ENCODE measurements at regions not wholly inside any gene's neighbourhood (a gene's known extent, or its start where the extent isn't known, plus 50 kb on each side); places are given as distances from the start of the nearest gene placed in this dataset.

GRCh38 chr7:50962962-50963374, 180.3 kb upstream of the GRB10 start:
- DNase-seq: no peak

- no peak for DNase-seq
Observed at GRCh38 chr7:50962281-50962883, 179.7 kb upstream of the GRB10 start.

DNA sequence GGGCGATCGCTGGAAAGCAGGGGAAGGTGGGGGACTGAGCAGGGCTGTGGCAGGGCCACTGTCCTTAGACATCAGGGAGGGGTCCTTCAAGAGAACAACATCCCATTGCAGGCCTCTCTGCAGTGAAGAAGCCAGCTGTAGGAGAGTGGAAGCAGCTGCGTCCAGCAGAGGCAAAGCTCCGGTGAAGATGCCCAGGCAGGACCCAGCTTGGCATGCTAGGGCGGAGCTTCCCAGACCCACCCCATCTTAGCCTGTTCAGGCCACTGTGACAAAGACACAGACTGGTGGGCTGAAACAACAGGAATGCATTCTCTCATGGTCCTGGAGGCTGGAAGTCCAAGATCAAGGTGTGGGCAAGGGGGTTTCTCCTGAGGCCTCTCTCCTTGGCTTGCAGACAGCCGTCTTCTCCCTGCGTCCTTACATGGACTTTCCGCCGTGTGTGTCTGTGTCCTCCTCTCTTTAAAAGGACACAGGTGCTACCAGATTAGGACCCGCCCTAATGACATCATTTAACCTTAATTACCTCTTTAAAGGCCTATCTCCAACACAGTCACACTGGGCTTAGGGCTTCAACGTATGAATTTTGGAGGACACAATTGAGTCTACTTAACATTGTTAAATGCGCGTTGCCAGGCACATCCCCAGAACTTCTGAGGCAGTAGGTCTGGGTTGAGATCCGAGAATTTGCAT, 178.1 kb upstream of the GRB10 start:
- DNase-seq: no peak

- DNase-seq: no peak
Observed at GRCh38 chr7:50959991-50960390, 177.3 kb upstream of the GRB10 start.

DNA sequence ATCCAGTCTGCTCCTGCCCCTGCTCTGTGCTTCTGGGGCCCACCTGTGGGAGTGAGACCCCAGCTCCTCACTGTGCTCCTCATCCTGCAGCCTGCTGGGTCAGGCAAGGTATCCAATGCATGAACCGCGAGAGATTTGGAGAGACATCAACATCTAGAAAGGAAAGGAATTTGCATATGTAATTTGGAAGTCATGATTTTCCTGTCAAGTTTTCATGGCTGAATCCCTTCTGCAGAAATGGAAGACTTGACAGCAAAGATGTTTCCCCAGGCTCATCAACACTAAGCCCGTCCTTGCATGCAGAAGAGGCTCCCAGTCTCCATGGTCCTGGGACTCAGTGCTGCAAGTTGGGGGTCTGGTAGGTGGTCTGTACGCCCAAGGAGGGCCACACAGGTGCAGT, 176.9 kb upstream of the GRB10 start:
- DNase-seq: no peak

- DNase-seq: no peak
Observed at GRCh38 chr7:50957855-50958254, 175.2 kb upstream of the GRB10 start.

DNA sequence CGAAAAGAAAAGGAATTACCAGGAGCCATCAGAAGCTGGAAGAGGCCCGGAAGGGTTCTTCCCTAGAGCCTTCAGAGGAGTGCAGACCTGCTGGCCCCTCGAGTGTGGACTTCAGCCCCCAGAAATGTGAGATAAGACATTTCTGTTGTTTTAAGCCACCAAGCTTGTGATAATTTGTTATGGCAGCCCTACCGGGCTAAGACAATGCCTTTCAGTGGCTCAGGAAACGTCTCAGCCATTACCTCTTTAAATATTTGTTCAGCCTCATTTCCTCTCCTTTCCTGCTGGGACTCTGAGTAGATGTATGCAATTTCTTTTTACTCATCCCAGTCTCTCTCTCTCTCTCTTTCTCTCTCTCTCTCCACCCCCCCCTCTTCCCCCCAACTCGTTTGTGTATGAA, 174.7 kb upstream of the GRB10 start:
- DNase-seq: no peak

- no peak for DNase-seq
Observed at GRCh38 chr7:50956522-50957155, 173.9 kb upstream of the GRB10 start.

DNA sequence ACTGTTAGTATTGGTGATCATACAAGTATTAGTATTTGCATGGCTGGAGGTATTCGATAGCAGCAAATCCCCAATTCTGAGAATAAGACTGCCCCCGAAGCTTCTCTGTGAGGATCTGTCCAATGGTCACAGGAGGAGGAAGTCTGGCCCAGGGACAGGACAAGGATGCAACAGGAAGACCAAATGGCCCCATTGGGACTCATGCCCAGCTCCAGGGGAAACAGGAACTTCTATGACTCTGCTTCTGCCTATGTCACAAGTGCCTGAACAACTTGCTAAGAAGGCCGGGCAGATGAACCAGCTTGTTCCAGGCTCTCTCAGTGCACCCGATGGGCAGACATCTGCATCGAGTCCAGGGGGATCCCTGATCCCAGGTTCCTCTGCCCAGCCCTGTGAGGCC, 172.0 kb upstream of the GRB10 start:
- no peak for DNase-seq

GRCh38 chr7:50954245-50954644, 171.5 kb upstream of the GRB10 start:
- no peak for DNase-seq

GRCh38 chr7:50953820-50954219, 171.1 kb upstream of the GRB10 start:
- DNase-seq: no peak

DNA sequence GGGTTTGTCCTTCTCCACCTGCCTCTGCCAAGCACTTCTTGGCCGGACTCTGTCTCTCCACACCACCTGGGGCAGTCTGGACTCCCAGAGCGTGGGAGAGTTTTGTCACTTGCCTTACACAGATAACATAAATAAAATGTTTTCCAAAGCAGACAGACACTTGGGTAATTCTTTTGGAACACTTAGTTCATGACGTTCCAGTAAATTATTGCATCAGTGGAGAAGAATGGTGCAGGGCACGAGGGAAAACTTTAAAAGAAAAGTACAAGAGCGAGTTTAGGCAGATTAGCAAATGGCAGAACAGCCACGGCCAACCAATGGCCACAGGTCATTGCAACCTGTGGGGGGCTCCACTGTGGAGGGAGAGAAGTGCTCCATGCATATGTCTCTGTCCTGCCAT, 170.6 kb upstream of the GRB10 start:
- DNase-seq: no peak

DNA sequence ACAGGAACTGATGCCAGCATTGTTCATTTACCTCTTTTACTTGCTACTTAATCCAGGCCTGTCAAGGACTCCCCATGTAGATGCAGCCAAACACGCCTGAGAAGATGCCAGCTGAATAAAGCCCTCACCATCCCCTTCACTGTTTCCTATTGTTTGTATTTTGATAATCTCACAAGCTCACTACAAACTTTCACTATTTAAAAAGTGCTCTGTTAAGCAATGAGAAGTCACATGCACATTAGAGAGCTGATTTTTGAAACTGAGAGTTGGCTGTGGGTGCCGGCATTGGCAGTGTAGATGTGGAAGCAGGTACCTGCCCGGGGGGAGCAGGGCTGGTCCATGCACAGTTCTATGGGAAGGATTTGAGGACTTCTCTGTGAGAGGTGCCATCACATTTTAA, 169.8 kb upstream of the GRB10 start:
- no peak for DNase-seq

DNA sequence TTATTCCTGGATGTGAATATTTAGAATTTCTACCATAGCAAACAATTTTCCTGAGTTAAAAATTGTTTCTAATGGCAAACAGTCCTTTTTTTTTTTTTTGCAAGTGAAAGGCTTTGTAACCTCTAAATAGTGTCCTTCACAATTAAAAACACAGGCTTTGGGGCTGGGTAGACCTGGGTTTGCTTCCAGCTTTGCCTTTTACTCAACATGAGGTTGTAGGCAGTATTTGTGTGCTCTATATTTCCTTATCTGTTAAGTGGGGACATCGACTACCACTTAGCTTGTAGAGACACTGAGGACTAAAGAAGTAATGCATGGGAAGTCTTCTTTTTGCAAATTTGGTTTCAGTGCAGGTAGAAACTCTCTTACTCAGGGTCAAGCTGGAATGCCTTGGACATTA, 169.4 kb upstream of the GRB10 start:
- no peak for DNase-seq

GRCh38 chr7:50943482-50943881, 160.8 kb upstream of the GRB10 start:
- no peak for DNase-seq

- DNase-seq: no peak
Observed at GRCh38 chr7:50941525-50941924, 158.8 kb upstream of the GRB10 start.

- no peak for DNase-seq
Observed at GRCh38 chr7:50940621-50941020, 157.9 kb upstream of the GRB10 start.

DNA sequence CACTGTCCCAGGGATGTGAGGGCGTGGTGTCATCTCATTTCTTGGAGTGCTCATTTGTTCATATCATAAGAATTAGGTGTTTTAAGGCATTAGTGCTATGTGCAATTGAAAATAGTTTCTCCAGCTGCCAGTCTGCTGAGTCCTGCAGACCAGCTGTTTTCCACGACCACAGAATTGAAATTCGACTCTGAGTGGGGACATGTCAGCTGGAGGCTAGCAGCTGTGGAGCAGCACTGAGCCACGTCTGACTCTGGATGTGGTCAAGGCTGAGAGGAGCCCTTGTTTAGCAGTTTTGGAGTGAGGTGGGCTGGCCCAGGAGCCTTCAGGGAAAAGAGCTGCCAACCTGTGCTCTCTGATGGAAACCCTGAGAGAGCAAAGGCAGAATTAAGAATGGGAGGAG, 156.3 kb upstream of the GRB10 start:
- DNase-seq: no peak

DNA sequence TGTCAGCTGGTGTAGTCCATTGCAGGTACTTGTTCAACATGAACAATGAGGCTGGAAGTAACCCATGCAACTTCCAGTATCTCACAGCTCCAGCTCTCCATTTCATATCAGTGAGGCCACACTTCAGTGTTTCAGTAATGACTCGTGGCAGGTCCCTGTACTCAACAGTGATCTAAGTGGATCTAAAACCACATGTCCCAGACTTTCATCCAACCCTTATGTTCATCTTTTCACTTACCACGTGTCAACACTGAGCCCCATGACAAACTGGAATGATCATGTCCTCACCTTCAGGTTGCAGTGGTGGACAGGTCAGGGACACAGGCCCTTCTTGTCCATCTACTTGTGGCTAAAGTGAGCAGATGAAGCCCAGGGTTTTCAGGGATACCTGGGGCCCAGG, 155.0 kb upstream of the GRB10 start:
- no peak for DNase-seq

DNA sequence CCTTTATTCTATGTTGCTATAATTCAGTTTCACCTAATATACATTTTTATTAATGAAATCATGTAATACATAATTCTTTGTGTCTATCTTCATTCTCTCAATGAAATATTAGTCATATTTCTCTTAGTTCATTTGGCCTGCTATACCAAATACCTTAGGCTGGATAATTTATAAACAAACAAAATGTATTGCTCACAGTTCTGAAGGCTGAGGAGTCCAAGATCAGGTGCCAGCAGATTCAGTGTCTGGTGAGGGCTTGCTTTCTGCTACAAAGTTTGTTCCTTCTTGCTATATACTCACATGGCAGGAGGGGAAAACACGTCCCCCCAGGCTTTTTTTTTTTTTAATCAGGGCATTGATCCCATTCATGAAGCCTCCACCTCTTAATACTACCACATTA, 143.4 kb upstream of the GRB10 start:
- no peak for DNase-seq

DNA sequence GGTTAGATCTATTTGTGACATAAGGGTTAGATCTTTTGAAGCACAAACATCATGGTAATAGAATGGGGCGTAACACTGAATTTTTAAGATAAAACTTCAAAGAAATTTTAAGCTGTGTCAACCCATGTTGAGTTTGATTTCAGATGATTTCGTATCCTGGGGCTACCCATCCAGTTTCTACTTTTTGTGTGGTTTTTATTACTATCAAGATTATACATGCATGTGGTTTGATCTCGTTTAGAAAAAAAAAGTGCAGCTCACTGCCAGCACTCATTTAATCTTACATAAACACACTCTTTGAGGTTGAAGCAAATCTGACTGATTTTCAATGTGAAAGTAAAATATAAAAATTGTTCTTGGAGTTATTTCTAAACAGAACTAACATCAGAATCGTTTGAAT, 140.8 kb upstream of the GRB10 start:
- DNase-seq: no peak

DNA sequence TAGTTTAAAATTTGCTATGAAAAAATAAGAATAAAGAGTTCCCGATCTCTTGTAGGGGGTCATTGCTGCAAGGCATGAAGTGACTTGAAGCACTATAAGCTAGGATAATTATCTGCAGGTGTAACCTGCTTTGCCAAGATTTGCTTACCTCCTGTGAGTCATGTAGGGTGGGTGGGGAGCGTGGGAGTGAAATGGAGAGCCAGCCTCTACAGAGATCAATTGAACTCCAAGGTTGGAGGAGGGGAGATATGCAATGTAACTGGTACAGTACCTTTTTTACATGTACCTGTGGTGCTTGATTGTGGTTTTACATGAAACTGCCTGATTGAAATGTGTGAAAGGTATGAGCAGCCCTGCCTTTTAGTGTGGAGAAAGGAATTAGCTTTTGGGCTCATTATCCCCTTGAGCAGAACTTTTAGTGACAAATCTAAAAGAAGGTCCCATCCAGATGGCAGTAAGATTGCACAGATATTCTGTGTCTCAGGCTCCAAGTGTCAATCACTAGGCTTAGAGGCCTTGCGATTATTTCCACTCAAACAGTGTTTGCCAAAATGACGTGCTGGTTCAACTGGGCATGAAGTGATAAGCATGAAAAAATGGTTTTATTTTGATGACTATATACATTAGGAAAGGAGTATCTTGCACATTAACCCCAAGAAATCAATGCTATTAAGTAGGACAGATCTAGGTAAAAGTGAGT, 138.6 kb upstream of the GRB10 start:
- no peak for DNase-seq

DNA sequence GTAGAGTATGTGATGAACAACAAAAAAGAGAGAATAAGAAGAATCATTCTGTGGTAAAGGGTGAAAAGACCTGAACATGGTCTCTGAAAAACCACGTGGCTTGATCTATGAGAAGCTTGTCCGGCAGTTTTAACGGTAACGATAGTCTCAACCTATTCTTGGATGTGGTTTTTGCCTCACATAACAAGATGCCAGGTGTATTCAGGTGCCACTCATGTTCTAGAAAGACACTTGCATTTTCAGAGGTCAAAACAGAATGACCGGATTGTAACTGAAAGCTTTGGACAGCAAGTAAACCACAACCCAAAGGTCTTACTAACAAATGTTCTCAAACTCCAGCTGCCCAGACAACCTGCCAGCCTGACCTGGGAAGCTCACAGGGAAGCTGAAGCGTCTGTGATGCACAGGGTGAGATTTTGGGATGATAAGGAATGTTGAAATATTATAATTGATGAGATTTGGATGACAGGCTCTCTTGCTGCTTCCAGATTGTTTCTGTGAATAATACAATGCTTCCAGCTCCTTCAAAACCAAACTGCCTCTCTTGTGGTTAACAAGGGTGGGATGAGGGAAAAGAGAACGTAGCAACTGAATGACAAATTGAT, 137.4 kb upstream of the GRB10 start:
- no peak for DNase-seq

DNA sequence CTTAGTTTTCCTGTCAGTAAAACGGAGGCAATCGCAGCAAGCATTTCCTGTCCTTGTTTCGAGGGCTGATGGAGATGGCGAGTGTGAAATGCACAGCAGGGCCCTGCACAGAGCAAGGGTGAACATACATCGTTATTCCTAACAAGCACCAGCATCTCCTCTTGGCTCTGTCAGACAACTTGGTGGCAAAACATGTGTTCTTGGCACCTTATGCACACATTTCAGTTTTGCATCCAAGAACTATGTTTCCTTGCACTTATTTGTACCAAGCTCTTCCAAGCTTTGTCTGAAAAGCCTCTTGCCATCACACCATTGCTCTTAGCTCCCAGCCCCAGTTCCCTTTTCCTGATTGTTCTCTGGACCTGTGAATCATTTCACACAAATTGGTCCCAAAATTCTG, 132.9 kb upstream of the GRB10 start:
- no peak for DNase-seq

Measured in activated CD8-positive, alpha-beta memory T cell treated with anti-CD3 and anti-CD28 coated beads for 24 hours (primary cell).